Peyer's patch (tissue), 4 donors: ENCODE measurements at regions not wholly inside any gene's neighbourhood (a gene's known extent, or its start where the extent isn't known, plus 50 kb on each side); places are given as distances from the start of the nearest gene placed in this dataset.

Source experiments
- POLR2A ChIP-seq, 2 donors: fragments of 450-650 bp; IDR thresholded peaks; one replicate each; pipeline ENCODE4 v1.5.1; 2017; ENCODE audit warnings: antibody characterized with exemption in 2 of 2, mild to moderate bottlenecking in 2 of 2, moderate library complexity in 2 of 2
- TF ChIP-seq, protein P1 (sequence below), 6 experiments: fragments of 450-650 bp in 4 of 6; fragments of 200-600 bp in 2 of 6; sonication (generic) in 1 of 6; IDR thresholded peaks; one replicate each; pipeline ENCODE4 v1.5.1; 2017 to 2019; ENCODE audit warnings: antibody characterized with exemption in 6 of 6, mild to moderate bottlenecking in 3 of 6, moderate library complexity in 1 of 6

- TF ChIP-seq, protein P1, sequence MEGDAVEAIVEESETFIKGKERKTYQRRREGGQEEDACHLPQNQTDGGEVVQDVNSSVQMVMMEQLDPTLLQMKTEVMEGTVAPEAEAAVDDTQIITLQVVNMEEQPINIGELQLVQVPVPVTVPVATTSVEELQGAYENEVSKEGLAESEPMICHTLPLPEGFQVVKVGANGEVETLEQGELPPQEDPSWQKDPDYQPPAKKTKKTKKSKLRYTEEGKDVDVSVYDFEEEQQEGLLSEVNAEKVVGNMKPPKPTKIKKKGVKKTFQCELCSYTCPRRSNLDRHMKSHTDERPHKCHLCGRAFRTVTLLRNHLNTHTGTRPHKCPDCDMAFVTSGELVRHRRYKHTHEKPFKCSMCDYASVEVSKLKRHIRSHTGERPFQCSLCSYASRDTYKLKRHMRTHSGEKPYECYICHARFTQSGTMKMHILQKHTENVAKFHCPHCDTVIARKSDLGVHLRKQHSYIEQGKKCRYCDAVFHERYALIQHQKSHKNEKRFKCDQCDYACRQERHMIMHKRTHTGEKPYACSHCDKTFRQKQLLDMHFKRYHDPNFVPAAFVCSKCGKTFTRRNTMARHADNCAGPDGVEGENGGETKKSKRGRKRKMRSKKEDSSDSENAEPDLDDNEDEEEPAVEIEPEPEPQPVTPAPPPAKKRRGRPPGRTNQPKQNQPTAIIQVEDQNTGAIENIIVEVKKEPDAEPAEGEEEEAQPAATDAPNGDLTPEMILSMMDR (IDR thresholded peaks at IDR 0.05): no peak
- TF ChIP-seq POLR2A (IDR thresholded peaks at IDR 0.05): no peak
Measured at GRCh38 chr9:129236441-129237145, 58.5 kb upstream of the IER5L start.
